ENCODE measurements at regions not wholly inside any gene's neighbourhood (a gene's known extent, or its start where the extent isn't known, plus 50 kb on each side); places are given as distances from the start of the nearest gene placed in this dataset.

- BruUV-seq (replicated peaks): no TSS peak
- DNase-seq: no peak
- Histone ChIP-seq H3K27ac (ENCODE audit: insufficient read depth, low read length) (no peak overlapping the region), H2AK9ac (replicated peaks; ENCODE audit: low read depth, low read length, poor library complexity) (no peak overlapping the region), H3K9me1 (ENCODE audit: insufficient read depth, low read length) (no peaks in the 10 kb centered on the region), H2AFZ (replicated peaks; ENCODE audit: low read length, poor library complexity) (no peak overlapping the region), H3K4me2 (ENCODE audit: low read depth, low read length) (no peak overlapping the region), H3K9ac (ENCODE audit: low read depth, low read length) (no peak overlapping the region), H3K4me3 (ENCODE audit: insufficient read depth, low read depth, low read length) (no peak overlapping the region), H3K56ac (ENCODE audit: extremely low read depth, insufficient read depth, low read length) (no peak overlapping the region), H2AK5ac (ENCODE audit: low read depth, low read length) (no peak overlapping the region), H4K8ac (ENCODE audit: low read depth in 2 of 2, low read length in 2 of 2) (no peak overlapping the region), H2BK20ac (ENCODE audit: low read depth, low read length) (no peak overlapping the region), H3K27me3 (ENCODE audit: control insufficient read depth, insufficient read depth, low read length) (no peaks in the 10 kb centered on the region), H3K79me1 (ENCODE audit: low read depth in 1 of 2, low read length in 2 of 2) (no peaks in the 10 kb centered on the region), H3K36me3 (ENCODE audit: control insufficient read depth, insufficient read depth, low read length) (no peaks in the 10 kb centered on the region), H3K14ac (replicated peaks; ENCODE audit: low read depth, low read length) (no peak overlapping the region), H4K5ac (ENCODE audit: low read depth, low read length) (no peak overlapping the region), H4K91ac (ENCODE audit: insufficient read depth, low read depth, low read length) (no peak overlapping the region), H4K20me1 (ENCODE audit: insufficient read depth, low read length) (no peaks in the 10 kb centered on the region), H2BK120ac (ENCODE audit: low read depth, low read length) (no peak overlapping the region), H2BK5ac (ENCODE audit: low read depth, low read length, poor library complexity, severe bottlenecking) (no peak overlapping the region), H2BK15ac (ENCODE audit: low read depth, low read length) (no peak overlapping the region), H3K4me1 (ENCODE audit: control insufficient read depth, insufficient read depth, low read length) (no peaks in the 10 kb centered on the region), H3K9me3 (ENCODE audit: control insufficient read depth, insufficient read depth, low read length) (no peaks in the 10 kb centered on the region), H3K18ac (ENCODE audit: low read depth, low read length) (no peak overlapping the region), H3K4ac (ENCODE audit: low read depth, low read length) (no peak overlapping the region), H3K23ac (ENCODE audit: low read depth, low read length) (no peak overlapping the region)
- TF ChIP-seq SMC3 (IDR thresholded peaks at IDR 0.05; ENCODE audit: low read depth, low read length) (no peak), MXI1 (IDR thresholded peaks at IDR 0.05; ENCODE audit: borderline replicate concordance, low read depth, low read length) (no peak), RFX5 (IDR thresholded peaks at IDR 0.05; ENCODE audit: low read depth, low read length) (no peak), MAZ (IDR thresholded peaks at IDR 0.05; ENCODE audit: borderline replicate concordance, low read depth, low read length) (no peak), NFE2L2 (IDR thresholded peaks at IDR 0.05; ENCODE audit: low read depth, low read length) (no peak), CHD1 (IDR thresholded peaks at IDR 0.05; ENCODE audit: low read depth, low read length) (no peak), BHLHE40 (IDR thresholded peaks at IDR 0.05; ENCODE audit: low read depth, low read length) (no peak), CEBPB (IDR thresholded peaks at IDR 0.05; ENCODE audit: low read depth, low read length) (no peak), RAD21 (IDR thresholded peaks at IDR 0.05; ENCODE audit: low read length) (no peak), FOS (IDR thresholded peaks at IDR 0.05; ENCODE audit: low read depth, low read length) (no peak), USF2 (IDR thresholded peaks at IDR 0.05; ENCODE audit: low read depth, low read length) (no peak), MAFK (IDR thresholded peaks at IDR 0.05; ENCODE audit: low read depth, low read length) (no peak), RCOR1 (IDR thresholded peaks at IDR 0.05; ENCODE audit: insufficient replicate concordance, low read length) (no peak), POLR2A (IDR thresholded peaks at IDR 0.05; ENCODE audit: low read depth, low read length) (no peak)
- TF ChIP-seq, protein P1, sequence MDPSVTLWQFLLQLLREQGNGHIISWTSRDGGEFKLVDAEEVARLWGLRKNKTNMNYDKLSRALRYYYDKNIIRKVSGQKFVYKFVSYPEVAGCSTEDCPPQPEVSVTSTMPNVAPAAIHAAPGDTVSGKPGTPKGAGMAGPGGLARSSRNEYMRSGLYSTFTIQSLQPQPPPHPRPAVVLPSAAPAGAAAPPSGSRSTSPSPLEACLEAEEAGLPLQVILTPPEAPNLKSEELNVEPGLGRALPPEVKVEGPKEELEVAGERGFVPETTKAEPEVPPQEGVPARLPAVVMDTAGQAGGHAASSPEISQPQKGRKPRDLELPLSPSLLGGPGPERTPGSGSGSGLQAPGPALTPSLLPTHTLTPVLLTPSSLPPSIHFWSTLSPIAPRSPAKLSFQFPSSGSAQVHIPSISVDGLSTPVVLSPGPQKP (IDR thresholded peaks at IDR 0.05; ENCODE audit: borderline replicate concordance, low read depth, low read length): no peak
- TF ChIP-seq, protein P2, sequence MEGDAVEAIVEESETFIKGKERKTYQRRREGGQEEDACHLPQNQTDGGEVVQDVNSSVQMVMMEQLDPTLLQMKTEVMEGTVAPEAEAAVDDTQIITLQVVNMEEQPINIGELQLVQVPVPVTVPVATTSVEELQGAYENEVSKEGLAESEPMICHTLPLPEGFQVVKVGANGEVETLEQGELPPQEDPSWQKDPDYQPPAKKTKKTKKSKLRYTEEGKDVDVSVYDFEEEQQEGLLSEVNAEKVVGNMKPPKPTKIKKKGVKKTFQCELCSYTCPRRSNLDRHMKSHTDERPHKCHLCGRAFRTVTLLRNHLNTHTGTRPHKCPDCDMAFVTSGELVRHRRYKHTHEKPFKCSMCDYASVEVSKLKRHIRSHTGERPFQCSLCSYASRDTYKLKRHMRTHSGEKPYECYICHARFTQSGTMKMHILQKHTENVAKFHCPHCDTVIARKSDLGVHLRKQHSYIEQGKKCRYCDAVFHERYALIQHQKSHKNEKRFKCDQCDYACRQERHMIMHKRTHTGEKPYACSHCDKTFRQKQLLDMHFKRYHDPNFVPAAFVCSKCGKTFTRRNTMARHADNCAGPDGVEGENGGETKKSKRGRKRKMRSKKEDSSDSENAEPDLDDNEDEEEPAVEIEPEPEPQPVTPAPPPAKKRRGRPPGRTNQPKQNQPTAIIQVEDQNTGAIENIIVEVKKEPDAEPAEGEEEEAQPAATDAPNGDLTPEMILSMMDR (conservative IDR thresholded peaks at IDR 0.05; ENCODE audit: low read depth, low read length): no peak
- dilution Hi-C loops (cut with HindIII; ENCODE audit: low sequenced_read_pairs, unreplicated experiment) (no loop called here), intact Hi-C loops (cut with micrococcal nuclease) (no loop called here), in situ Hi-C loops (cut with MboI; ENCODE audit: low sequenced_read_pairs) (no loop called here)
- no peak for ATAC-seq (ENCODE audit: low read depth)
- no CpG with 5 or more reads among the region's 6 CpGs for WGBS, 2 experiments (ENCODE audit: extremely low coverage in 2 of 2, insufficient read length in 1 of 2)
- CTCF ChIA-PET: no interaction called here
- POLR2A ChIA-PET (ENCODE audit: unreplicated experiment): no interaction called here
These were observed 320.1 kb downstream of the LMX1A start for GRCh38 chr1:165036403-165036802.

Measured in IMR-90 (cell line).